ENCODE measurements at regions not wholly inside any gene's neighbourhood (a gene's known extent, or its start where the extent isn't known, plus 50 kb on each side); places are given as distances from the start of the nearest gene placed in this dataset.

DNA sequence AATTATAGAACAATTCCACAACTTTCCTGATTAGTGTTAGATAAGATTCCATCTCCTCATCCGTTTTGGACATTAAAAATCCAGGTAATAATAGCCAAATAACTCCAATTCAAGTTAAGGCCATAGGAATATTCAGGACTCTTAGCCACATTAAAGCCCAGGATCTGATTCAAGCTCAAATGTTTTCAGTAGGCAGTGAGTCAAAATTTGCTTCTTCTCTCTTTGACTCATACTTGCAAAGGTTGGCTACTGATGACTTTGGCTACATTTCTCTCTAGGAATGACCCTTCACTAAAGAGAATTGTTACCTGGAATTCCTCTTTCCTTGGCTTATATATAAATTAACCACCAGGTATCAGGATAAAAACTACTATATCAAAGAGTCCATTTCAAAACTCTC is 354.9 kb upstream of the HS3ST1 start:
- Histone ChIP-seq H3K4me1 (no peaks in the 10 kb centered on the region), H3K27ac (no peak overlapping the region), H3K27me3 (no peaks in the 10 kb centered on the region), H3K4me3 (no peak overlapping the region), H3K36me3 (no peaks in the 10 kb centered on the region), H3K9me3 (no peaks in the 10 kb centered on the region)
- intact Hi-C loops (cut with DNase I; ENCODE audit: low total_unique reads), result no loop called here
- DNase-seq (ENCODE audit: low spot score in 2 of 2), result no peak
- TF ChIP-seq POLR2A (IDR thresholded peaks at IDR 0.05) (no peak), POLR2AphosphoS5 (IDR thresholded peaks at IDR 0.05) (no peak)
- TF ChIP-seq, protein P1, sequence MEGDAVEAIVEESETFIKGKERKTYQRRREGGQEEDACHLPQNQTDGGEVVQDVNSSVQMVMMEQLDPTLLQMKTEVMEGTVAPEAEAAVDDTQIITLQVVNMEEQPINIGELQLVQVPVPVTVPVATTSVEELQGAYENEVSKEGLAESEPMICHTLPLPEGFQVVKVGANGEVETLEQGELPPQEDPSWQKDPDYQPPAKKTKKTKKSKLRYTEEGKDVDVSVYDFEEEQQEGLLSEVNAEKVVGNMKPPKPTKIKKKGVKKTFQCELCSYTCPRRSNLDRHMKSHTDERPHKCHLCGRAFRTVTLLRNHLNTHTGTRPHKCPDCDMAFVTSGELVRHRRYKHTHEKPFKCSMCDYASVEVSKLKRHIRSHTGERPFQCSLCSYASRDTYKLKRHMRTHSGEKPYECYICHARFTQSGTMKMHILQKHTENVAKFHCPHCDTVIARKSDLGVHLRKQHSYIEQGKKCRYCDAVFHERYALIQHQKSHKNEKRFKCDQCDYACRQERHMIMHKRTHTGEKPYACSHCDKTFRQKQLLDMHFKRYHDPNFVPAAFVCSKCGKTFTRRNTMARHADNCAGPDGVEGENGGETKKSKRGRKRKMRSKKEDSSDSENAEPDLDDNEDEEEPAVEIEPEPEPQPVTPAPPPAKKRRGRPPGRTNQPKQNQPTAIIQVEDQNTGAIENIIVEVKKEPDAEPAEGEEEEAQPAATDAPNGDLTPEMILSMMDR (IDR thresholded peaks at IDR 0.05), result no peak

- H3K9me3 ChIP-seq, result no peaks in the 10 kb centered on the region
- H3K4me3 ChIP-seq, result no peak overlapping the region
- no peaks in the 10 kb centered on the region for H3K4me1 ChIP-seq
- H3K27me3 ChIP-seq, result no peaks in the 10 kb centered on the region
- TF ChIP-seq POLR2AphosphoS5 (IDR thresholded peaks at IDR 0.05) (no peak), POLR2A (IDR thresholded peaks at IDR 0.05) (no peak)
- TF ChIP-seq, protein P1 (IDR thresholded peaks at IDR 0.05), result no peak
- no peak overlapping the region for H3K27ac ChIP-seq
- H3K36me3 ChIP-seq, result no peaks in the 10 kb centered on the region
- intact Hi-C loops (cut with DNase I; ENCODE audit: low total_unique reads), result no loop called here
- DNase-seq (ENCODE audit: low spot score in 2 of 2), result no peak
These were observed 354.2 kb upstream of the HS3ST1 start for GRCh38 chr4:11782859-11783258.

- TF ChIP-seq, protein P1 (IDR thresholded peaks at IDR 0.05), result no peak
- TF ChIP-seq POLR2A (IDR thresholded peaks at IDR 0.05) (no peak), POLR2AphosphoS5 (IDR thresholded peaks at IDR 0.05) (no peak)
- H3K9me3 ChIP-seq, result no peaks in the 10 kb centered on the region
- no peaks in the 10 kb centered on the region for H3K36me3 ChIP-seq
- no peaks in the 10 kb centered on the region for H3K27me3 ChIP-seq
- intact Hi-C loops (cut with DNase I; ENCODE audit: low total_unique reads), result no loop called here
- no peak overlapping the region for H3K4me3 ChIP-seq
- H3K4me1 ChIP-seq, result no peaks in the 10 kb centered on the region
- H3K27ac ChIP-seq, result no peak overlapping the region
- no peak for DNase-seq (ENCODE audit: low spot score in 2 of 2)
These were observed 348.8 kb upstream of the HS3ST1 start for GRCh38 chr4:11777447-11777846.

DNA sequence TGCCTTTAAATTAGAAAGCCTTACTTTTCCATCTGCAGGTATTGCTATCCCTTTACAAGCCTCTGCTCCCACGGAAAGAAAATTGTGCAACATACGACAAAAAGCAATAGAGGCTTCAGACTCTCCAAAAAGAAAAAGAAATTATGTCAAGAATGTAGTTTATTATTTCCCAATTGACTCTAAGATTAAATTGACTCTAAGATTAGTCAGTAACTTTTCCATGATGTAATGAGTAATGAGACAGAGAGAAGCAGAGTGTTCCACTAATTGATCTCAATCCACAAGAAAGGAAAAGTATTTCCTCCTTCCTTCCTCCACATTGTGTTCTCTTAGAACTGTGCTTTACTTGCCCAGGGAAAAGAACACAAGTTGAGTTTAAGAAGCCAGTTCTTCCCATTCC is 345.7 kb upstream of the HS3ST1 start:
- no peak for DNase-seq (ENCODE audit: low spot score in 2 of 2)
- Histone ChIP-seq H3K4me1 (no peaks in the 10 kb centered on the region), H3K27me3 (no peaks in the 10 kb centered on the region), H3K4me3 (no peak overlapping the region), H3K27ac (no peak overlapping the region), H3K9me3 (no peaks in the 10 kb centered on the region), H3K36me3 (no peaks in the 10 kb centered on the region)
- intact Hi-C loops (cut with DNase I; ENCODE audit: low total_unique reads), result no loop called here
- TF ChIP-seq, protein P1 (IDR thresholded peaks at IDR 0.05), result no peak
- TF ChIP-seq POLR2A (IDR thresholded peaks at IDR 0.05) (no peak), POLR2AphosphoS5 (IDR thresholded peaks at IDR 0.05) (no peak)

GRCh38 chr4:11773798-11774197 is 345.1 kb upstream of the HS3ST1 start:
- Histone ChIP-seq H3K27ac (no peak overlapping the region), H3K36me3 (no peaks in the 10 kb centered on the region), H3K4me1 (no peaks in the 10 kb centered on the region), H3K9me3 (no peaks in the 10 kb centered on the region), H3K4me3 (no peak overlapping the region), H3K27me3 (no peaks in the 10 kb centered on the region)
- DNase-seq (ENCODE audit: low spot score in 2 of 2), result no peak
- intact Hi-C loops (cut with DNase I; ENCODE audit: low total_unique reads), result no loop called here
- TF ChIP-seq POLR2A (IDR thresholded peaks at IDR 0.05), result no peak

DNA sequence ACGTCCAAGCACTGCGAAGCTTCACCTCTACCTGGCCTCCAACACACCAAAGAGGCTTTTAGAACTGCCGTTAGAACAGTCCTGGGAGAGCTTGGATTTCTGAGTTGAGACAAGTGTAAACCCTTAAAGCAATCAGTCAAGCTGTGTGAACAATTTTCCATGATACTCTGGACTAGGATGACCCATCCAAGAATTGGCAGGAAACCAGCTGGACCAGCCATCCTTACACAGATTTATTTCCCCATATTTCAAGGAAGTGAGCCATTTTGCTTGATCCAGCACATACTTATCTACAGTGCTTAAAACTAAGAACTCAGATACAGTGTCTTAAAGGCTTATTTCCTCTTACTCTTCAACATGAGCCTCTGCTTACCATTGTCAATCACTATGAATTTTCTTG is 340.7 kb upstream of the HS3ST1 start:
- intact Hi-C loops (cut with DNase I; ENCODE audit: low total_unique reads), result no loop called here
- Histone ChIP-seq H3K27me3 (no peaks in the 10 kb centered on the region), H3K4me3 (no peak overlapping the region), H3K27ac (no peak overlapping the region), H3K9me3 (no peaks in the 10 kb centered on the region), H3K36me3 (no peaks in the 10 kb centered on the region), H3K4me1 (no peaks in the 10 kb centered on the region)
- TF ChIP-seq, protein P1 (IDR thresholded peaks at IDR 0.05), result no peak
- TF ChIP-seq POLR2A (IDR thresholded peaks at IDR 0.05) (no peak), POLR2AphosphoS5 (IDR thresholded peaks at IDR 0.05) (no peak)
- DNase-seq (ENCODE audit: low spot score in 2 of 2), result no peak
